Stimulated activated CD8-positive, alpha-beta memory T cell treated with anti-CD3 and anti-CD28 coated beads, Interleukin-4, amount 100 ng/mL, for 4 hours (primary cell): ENCODE measurements at regions not wholly inside any gene's neighbourhood (a gene's known extent, or its start where the extent isn't known, plus 50 kb on each side); places are given as distances from the start of the nearest gene placed in this dataset.
"Not testable (repeated sequence)": the region's sequence is repeated elsewhere in the genome, so short reads cannot be mapped to it uniquely, and the experiment has no call there.

Experiments
- DNase-seq, 2 donors: peaks; one replicate each; pipeline ENCODE4 v3.0.0-alpha.2; 2020; ENCODE audit warnings: low read depth in 2 of 2, low spot score in 1 of 2

GRCh38 chr7:9488555-9488954 is 1055.1 kb downstream of the NXPH1 start:
- no peak for DNase-seq

- DNase-seq = no peak
Observed at GRCh38 chr7:9498303-9498702, 1064.9 kb downstream of the NXPH1 start.

- no peak for DNase-seq
Observed at GRCh38 chr7:9502269-9502668, 1068.9 kb downstream of the NXPH1 start.

GRCh38 chr7:9504678-9505077 is 1071.3 kb downstream of the NXPH1 start:
- no peak for DNase-seq

GRCh38 chr7:9505516-9505915 is 1072.1 kb downstream of the NXPH1 start:
- no peak for DNase-seq

GRCh38 chr7:9507290-9507689 is 1073.9 kb downstream of the NXPH1 start:
- no peak for DNase-seq

- DNase-seq = no peak
Observed at GRCh38 chr7:9516662-9517061, 1083.3 kb downstream of the NXPH1 start.

- no peak for DNase-seq
Observed at GRCh38 chr7:9523579-9523978, 1090.2 kb downstream of the NXPH1 start.

GRCh38 chr7:9552431-9552830 is 1119.0 kb downstream of the NXPH1 start:
- not testable (repeated sequence) for DNase-seq

- DNase-seq = no peak
Observed at GRCh38 chr7:9557853-9558252, 1124.4 kb downstream of the NXPH1 start.

- DNase-seq = no peak
Observed at GRCh38 chr7:9575716-9576115, 1142.3 kb downstream of the NXPH1 start.

GRCh38 chr7:9582824-9583223 is 1149.4 kb downstream of the NXPH1 start:
- no peak for DNase-seq

GRCh38 chr7:9598411-9598810 is 1165.0 kb downstream of the NXPH1 start:
- DNase-seq = no peak

GRCh38 chr7:9600974-9601373 is 1167.6 kb downstream of the NXPH1 start:
- DNase-seq = no peak

GRCh38 chr7:9603291-9603690 is 1169.9 kb downstream of the NXPH1 start:
- DNase-seq = no peak

- no peak for DNase-seq
Observed at GRCh38 chr7:9608560-9608959, 1175.2 kb downstream of the NXPH1 start.

GRCh38 chr7:9620899-9621298 is 1187.5 kb downstream of the NXPH1 start:
- DNase-seq = not testable (repeated sequence)

GRCh38 chr7:9621306-9621902 is 1188.0 kb downstream of the NXPH1 start:
- not testable (repeated sequence) for DNase-seq

- no peak for DNase-seq
Observed at GRCh38 chr7:9621927-9622326, 1188.5 kb downstream of the NXPH1 start.

- DNase-seq = no peak
Observed at GRCh38 chr7:9625953-9626352, 1192.5 kb downstream of the NXPH1 start.

GRCh38 chr7:9645756-9646155 is 1212.3 kb downstream of the NXPH1 start:
- no peak for DNase-seq

GRCh38 chr7:9657257-9657656 is 1223.8 kb downstream of the NXPH1 start:
- no peak for DNase-seq
